HCT116 (cell line): ENCODE measurements at regions not wholly inside any gene's neighbourhood (a gene's known extent, or its start where the extent isn't known, plus 50 kb on each side); places are given as distances from the start of the nearest gene placed in this dataset.

Source experiments
- ATAC-seq: fragments of 200-7000 bp; cut with Tn5 transposase; 2 replicates; pipeline ENCODE4 v1.9.1; 2020; ENCODE audit warnings: mild to moderate bottlenecking, moderate library complexity
- BruUV-seq: library from RNA; stranded (reverse); fragments of 400-500 nt; replicated peaks from 2 replicates; lab custom pipeline; 2021; lab: Mats Ljungman, UMichigan
- CTCF ChIA-PET: fragments of 300-600 bp; sonication (Branson Sonifier 250); formaldehyde crosslinking; loops from one replicate; lab custom pipeline; 2021; ENCODE audit warnings: antibody characterized with exemption; lab: Charles Lee
- POLR2A ChIA-PET: fragments of 300-600, 350-600 bp; sonication (Branson Sonifier 250); formaldehyde crosslinking; loops from one replicate; lab custom pipeline; 2021; ENCODE audit warnings: antibody characterized with exemption; lab: Charles Lee
- RAD21 ChIA-PET, 2 experiments: fragments of 300-600 bp; sonication (Branson Sonifier 250); formaldehyde crosslinking; loops; one replicate each; lab custom pipeline; 2023; ENCODE audit warnings: low total read pairs in 2 of 2; ENCODE audit not compliant: uncharacterized antibody in 2 of 2, unreplicated experiment in 2 of 2, low non-redundant PET in 1 of 2; lab: Charles Lee
- DNase-seq: peaks from one replicate; pipeline ENCODE4 v3.0.0-alpha.2; 2010; ENCODE audit warnings: low read depth, low spot score
- H2AFZ ChIP-seq: fragments of 200-600 bp; shearing (Covaris generic), sonication (generic); 2 replicates; pipeline ENCODE4 v1.6.1; 2017; ENCODE audit warnings: low read depth, mixed run types, mixed read lengths, antibody characterized with exemption, low read length; ENCODE audit not compliant: poor library complexity, severe bottlenecking
- H3K27ac ChIP-seq: 2 replicates; pipeline ENCODE4 v1.5.1; 2012; ENCODE audit warnings: low read depth, low read length
- H3K27me3 ChIP-seq: fragments of 200-600 bp; sonication (generic); 2 replicates; pipeline ENCODE4 v1.6.1; 2016; ENCODE audit warnings: mixed run types, low read length, mixed read lengths; ENCODE audit not compliant: insufficient read depth
- H3K36me3 ChIP-seq, 2 experiments: fragments of 200-500 bp in 1 of 2; fragments of 200-600 bp in 1 of 2; sonication (Bioruptor generic) in 1 of 2; sonication (generic) in 1 of 2; 2 replicates each; pipeline versions ENCODE4 v1.5.1 to v1.6.1; 2014 to 2016; ENCODE audit warnings: low read length in 2 of 2, inconsistent platforms in 1 of 2, mixed read lengths in 1 of 2, mixed run types in 1 of 2; ENCODE audit not compliant: insufficient read depth in 2 of 2, control insufficient read depth in 1 of 2
- H3K4me1 ChIP-seq, 2 experiments: fragments of 200-600 bp in 1 of 2; sonication (generic) in 1 of 2; 2 replicates each; pipeline versions ENCODE4 v1.5.1 to v1.6.1; 2012 to 2017; ENCODE audit warnings: low read length in 2 of 2, inconsistent platforms in 1 of 2, mild to moderate bottlenecking in 1 of 2, mixed read lengths in 1 of 2, mixed run types in 1 of 2, moderate library complexity in 1 of 2; ENCODE audit not compliant: insufficient read depth in 2 of 2, control insufficient read depth in 1 of 2
- H3K4me2 ChIP-seq: fragments of 200-600 bp; sonication (generic); 2 replicates; pipeline ENCODE4 v1.6.1; 2017; ENCODE audit warnings: mixed run types, low read length, mixed read lengths
- H3K4me3 ChIP-seq, 2 experiments: fragments of 200-600 bp in 1 of 2; sonication (generic) in 1 of 2; replicated peaks in 1 of 2; 2 replicates each; pipeline ENCODE4 v1.5.1; 2011 to 2016; ENCODE audit warnings: low read length in 2 of 2, control low read depth in 1 of 2, low read depth in 1 of 2, mild to moderate bottlenecking in 1 of 2, mixed read lengths in 1 of 2, mixed run types in 1 of 2
- H3K79me2 ChIP-seq: fragments of 200-600 bp; sonication (generic); 2 replicates; pipeline ENCODE4 v1.6.1; 2017; ENCODE audit warnings: mild to moderate bottlenecking, mixed run types, low read length, moderate library complexity, mixed read lengths; ENCODE audit not compliant: insufficient read depth
- H3K9ac ChIP-seq: fragments of 200-600 bp; sonication (generic); 2 replicates; pipeline ENCODE4 v1.6.1; 2016; ENCODE audit warnings: low read length, mixed read lengths
- H3K9me2 ChIP-seq: fragments of 200-600 bp; sonication (generic), shearing (Covaris generic); 2 replicates; pipeline ENCODE4 v1.6.1; 2017; ENCODE audit warnings: mixed run types, mild to moderate bottlenecking, moderate library complexity; ENCODE audit not compliant: insufficient read depth
- H3K9me3 ChIP-seq, 2 experiments: fragments of 200-500 bp in 1 of 2; fragments of 200-600 bp in 1 of 2; sonication (Bioruptor generic) in 1 of 2; sonication (generic) in 1 of 2; 2 replicates each; pipeline ENCODE4 v1.6.1; 2014 to 2017; ENCODE audit warnings: low read length in 2 of 2, mixed read lengths in 2 of 2, inconsistent platforms in 1 of 2, low read depth in 1 of 2, mild to moderate bottlenecking in 1 of 2, mixed run types in 1 of 2, moderate library complexity in 1 of 2; ENCODE audit not compliant: control insufficient read depth in 1 of 2, insufficient read depth in 1 of 2
- H4K20me1 ChIP-seq: fragments of 200-600 bp; sonication (generic), shearing (Covaris generic); 2 replicates; pipeline ENCODE4 v1.6.1; 2017; ENCODE audit warnings: mixed run types, mild to moderate bottlenecking, moderate library complexity; ENCODE audit not compliant: insufficient read depth
- CBX3 ChIP-seq: IDR thresholded peaks from 2 replicates; pipeline ENCODE4 v1.6.1; 2012; ENCODE audit warnings: low read depth
- CEBPB ChIP-seq: IDR thresholded peaks from 2 replicates; pipeline ENCODE4 v1.6.1; 2012; ENCODE audit warnings: low read depth
- EGR1 ChIP-seq: IDR thresholded peaks from 2 replicates; pipeline ENCODE4 v1.6.1; 2012; ENCODE audit warnings: low read depth
- ELF1 ChIP-seq: IDR thresholded peaks from 2 replicates; pipeline ENCODE4 v1.6.1; 2012; ENCODE audit warnings: low read depth, borderline replicate concordance
- EZH2 ChIP-seq: fragments of 200-600 bp; sonication (generic); IDR thresholded peaks from 2 replicates; pipeline ENCODE4 v1.6.1; 2017; ENCODE audit warnings: antibody characterized with exemption, mixed run types
- JUND ChIP-seq: IDR thresholded peaks from 2 replicates; pipeline ENCODE4 v1.6.1; 2012
- POLR2A ChIP-seq: IDR thresholded peaks from 2 replicates; pipeline ENCODE4 v1.7.0; 2011; ENCODE audit warnings: borderline replicate concordance; ENCODE audit not compliant: insufficient read depth, insufficient read length; ENCODE audit errors: extremely low read depth
- POLR2AphosphoS5 ChIP-seq: IDR thresholded peaks from 2 replicates; pipeline ENCODE4 v1.6.1; 2011; ENCODE audit warnings: mild to moderate bottlenecking, low read depth, low read length, moderate library complexity
- RAD21 ChIP-seq: IDR thresholded peaks from 2 replicates; pipeline ENCODE4 v1.6.1; 2012; ENCODE audit warnings: low read depth, mild to moderate bottlenecking
- SIN3A ChIP-seq: IDR thresholded peaks from 2 replicates; pipeline ENCODE4 v1.6.1; 2012; ENCODE audit warnings: low read depth
- SP1 ChIP-seq: IDR thresholded peaks from 2 replicates; pipeline ENCODE4 v1.6.1; 2012; ENCODE audit warnings: low read depth
- TCF7L2 ChIP-seq: IDR thresholded peaks from 2 replicates; pipeline ENCODE4 v1.7.0; 2011; ENCODE audit warnings: borderline replicate concordance, inconsistent platforms; ENCODE audit not compliant: insufficient read depth, insufficient read length; ENCODE audit errors: extremely low read depth
- YY1 ChIP-seq: IDR thresholded peaks from 2 replicates; pipeline ENCODE4 v1.6.1; 2011; ENCODE audit warnings: low read length, low read depth, moderate library complexity, mild to moderate bottlenecking; ENCODE audit not compliant: insufficient replicate concordance; ENCODE audit errors: extremely low read depth
- ZFX ChIP-seq: fragments of 450-650 bp; IDR thresholded peaks from 2 replicates; pipeline ENCODE4 v1.6.1; 2017
- ZNF274 ChIP-seq: fragments of 200-500 bp; sonication (Bioruptor generic); IDR thresholded peaks from 2 replicates; pipeline ENCODE4 v1.6.1; 2014; ENCODE audit warnings: mild to moderate bottlenecking, low read depth, low read length, inconsistent platforms
- intact Hi-C: fragments of 100-400 bp; cut with micrococcal nuclease; formaldehyde crosslinking; loops from 2 replicates; pipeline ENCODE4 v1.10.0; 2022
- TF ChIP-seq, protein P1 (sequence below): IDR thresholded peaks from 2 replicates; pipeline ENCODE4 v1.6.1; 2012
- TF ChIP-seq, protein P2 (sequence below): IDR thresholded peaks from 2 replicates; pipeline ENCODE4 v1.6.1; 2012
- TF ChIP-seq, protein P3 (sequence below): IDR thresholded peaks from 2 replicates; pipeline ENCODE4 v1.6.1; 2012; ENCODE audit warnings: low read depth
- TF ChIP-seq, protein P4 (sequence below), 3 experiments: fragments of 200-600 bp in 1 of 3; sonication (generic) in 1 of 3; IDR thresholded peaks in 2 of 3; conservative IDR thresholded peaks in 1 of 3; 2 replicates each; pipeline ENCODE4 v1.5.1; 2012 to 2017; ENCODE audit warnings: low read depth in 2 of 3, low read length in 2 of 3, antibody characterized with exemption in 1 of 3, borderline replicate concordance in 1 of 3, control low read depth in 1 of 3, mild to moderate bottlenecking in 1 of 3, mixed read lengths in 1 of 3, mixed run types in 1 of 3, moderate library complexity in 1 of 3; ENCODE audit not compliant: insufficient read depth in 1 of 3

DNA sequence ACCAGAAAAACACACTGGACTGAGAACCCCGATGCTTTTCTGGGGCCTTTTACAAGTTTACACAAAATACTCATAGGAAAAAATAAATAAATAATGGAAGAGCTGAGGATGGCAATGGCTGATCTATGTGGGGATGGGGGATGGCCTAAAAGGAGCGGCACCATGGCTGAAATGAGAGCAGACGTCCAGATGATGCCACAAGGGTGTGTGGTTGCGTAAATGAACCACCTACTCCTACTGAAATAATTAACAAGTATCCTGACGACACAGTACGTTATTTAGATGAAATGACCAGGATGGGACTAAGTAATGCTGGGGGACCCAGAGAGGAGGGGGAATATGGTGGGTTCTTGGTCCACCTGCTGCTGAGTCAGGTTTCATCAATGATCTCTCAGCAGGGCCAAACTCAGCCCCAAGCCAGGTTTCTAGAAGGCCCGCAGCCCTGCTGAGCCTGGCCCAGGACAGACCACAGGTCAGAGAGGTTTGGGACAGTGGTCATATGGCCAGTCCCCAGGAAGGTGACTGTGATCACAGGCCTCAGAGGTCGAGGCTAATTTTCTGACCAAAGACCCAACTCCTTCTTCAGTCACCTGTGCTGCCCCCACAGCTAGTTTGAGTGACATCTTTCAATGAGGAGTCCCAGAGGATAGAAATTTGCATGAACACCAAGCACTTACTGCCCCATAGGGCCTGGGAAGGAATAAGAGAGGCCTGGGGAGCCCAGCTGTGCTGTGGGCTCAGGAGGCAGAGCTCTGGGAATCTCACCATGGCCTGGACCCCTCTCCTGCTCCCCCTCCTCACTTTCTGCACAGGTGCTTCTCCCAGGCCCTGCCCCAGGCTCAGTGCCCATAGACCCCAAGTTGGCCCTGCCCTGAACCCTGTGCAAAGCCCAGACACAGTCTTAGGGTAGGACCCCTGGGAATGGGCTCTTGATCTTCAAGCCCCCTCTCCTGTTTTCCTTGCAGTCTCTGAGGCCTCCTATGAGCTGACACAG lies 76.3 kb upstream of the IGLL5 start:
- CTCF ChIA-PET, result interaction anchor here (1.1 to 4.5 kb wide), 11 partner anchors 9 to 145 kb away, joined by 3 to 31 read pairs (median 6); no protein-coding TSS in a partner anchor
- Histone ChIP-seq H3K9me3 (no peaks in the 10 kb centered on the region), H3K9ac (no peak overlapping the region), H2AFZ (no peak overlapping the region), H4K20me1 (no peaks in the 10 kb centered on the region), H3K27me3 (no peaks in the 10 kb centered on the region), H3K4me2 (no peak overlapping the region), H3K79me2 (no peaks in the 10 kb centered on the region), H3K27ac (no peak overlapping the region), H3K4me3 (no peak overlapping the region), H3K36me3 (no peaks in the 10 kb centered on the region), H3K4me1 (no peaks in the 10 kb centered on the region), H3K9me2 (no peaks in the 10 kb centered on the region)
- intact Hi-C loops, result loop anchor here (2.0 kb wide), 2 partner anchors 73 to 143 kb away; no protein-coding TSS in a partner anchor
- BruUV-seq, result no TSS peak
- DNase-seq (no peak), ATAC-seq (no peak)
- RAD21 ChIA-PET, result interaction anchor here (1.5 to 1.8 kb wide), 3 partner anchors 23 to 73 kb away, joined by 4 to 13 read pairs (median 8); no protein-coding TSS in a partner anchor
- POLR2A ChIA-PET, result no interaction called here
- no peak for TF ChIP-seq ZFX
- TF ChIP-seq CEBPB, result no peak
- TF ChIP-seq YY1, result no peak
- no peak for TF ChIP-seq ELF1
- TF ChIP-seq, protein P1, sequence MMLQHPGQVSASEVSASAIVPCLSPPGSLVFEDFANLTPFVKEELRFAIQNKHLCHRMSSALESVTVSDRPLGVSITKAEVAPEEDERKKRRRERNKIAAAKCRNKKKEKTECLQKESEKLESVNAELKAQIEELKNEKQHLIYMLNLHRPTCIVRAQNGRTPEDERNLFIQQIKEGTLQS, result no peak
- TF ChIP-seq, protein P2, sequence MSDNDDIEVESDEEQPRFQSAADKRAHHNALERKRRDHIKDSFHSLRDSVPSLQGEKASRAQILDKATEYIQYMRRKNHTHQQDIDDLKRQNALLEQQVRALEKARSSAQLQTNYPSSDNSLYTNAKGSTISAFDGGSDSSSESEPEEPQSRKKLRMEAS, result no peak
- TF ChIP-seq CBX3, result no peak
- no peak for TF ChIP-seq POLR2A
- TF ChIP-seq EGR1, result no peak
- TF ChIP-seq EZH2, result no peak
- TF ChIP-seq RAD21, result no peak
- TF ChIP-seq, protein P3, sequence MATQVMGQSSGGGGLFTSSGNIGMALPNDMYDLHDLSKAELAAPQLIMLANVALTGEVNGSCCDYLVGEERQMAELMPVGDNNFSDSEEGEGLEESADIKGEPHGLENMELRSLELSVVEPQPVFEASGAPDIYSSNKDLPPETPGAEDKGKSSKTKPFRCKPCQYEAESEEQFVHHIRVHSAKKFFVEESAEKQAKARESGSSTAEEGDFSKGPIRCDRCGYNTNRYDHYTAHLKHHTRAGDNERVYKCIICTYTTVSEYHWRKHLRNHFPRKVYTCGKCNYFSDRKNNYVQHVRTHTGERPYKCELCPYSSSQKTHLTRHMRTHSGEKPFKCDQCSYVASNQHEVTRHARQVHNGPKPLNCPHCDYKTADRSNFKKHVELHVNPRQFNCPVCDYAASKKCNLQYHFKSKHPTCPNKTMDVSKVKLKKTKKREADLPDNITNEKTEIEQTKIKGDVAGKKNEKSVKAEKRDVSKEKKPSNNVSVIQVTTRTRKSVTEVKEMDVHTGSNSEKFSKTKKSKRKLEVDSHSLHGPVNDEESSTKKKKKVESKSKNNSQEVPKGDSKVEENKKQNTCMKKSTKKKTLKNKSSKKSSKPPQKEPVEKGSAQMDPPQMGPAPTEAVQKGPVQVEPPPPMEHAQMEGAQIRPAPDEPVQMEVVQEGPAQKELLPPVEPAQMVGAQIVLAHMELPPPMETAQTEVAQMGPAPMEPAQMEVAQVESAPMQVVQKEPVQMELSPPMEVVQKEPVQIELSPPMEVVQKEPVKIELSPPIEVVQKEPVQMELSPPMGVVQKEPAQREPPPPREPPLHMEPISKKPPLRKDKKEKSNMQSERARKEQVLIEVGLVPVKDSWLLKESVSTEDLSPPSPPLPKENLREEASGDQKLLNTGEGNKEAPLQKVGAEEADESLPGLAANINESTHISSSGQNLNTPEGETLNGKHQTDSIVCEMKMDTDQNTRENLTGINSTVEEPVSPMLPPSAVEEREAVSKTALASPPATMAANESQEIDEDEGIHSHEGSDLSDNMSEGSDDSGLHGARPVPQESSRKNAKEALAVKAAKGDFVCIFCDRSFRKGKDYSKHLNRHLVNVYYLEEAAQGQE, result no peak
- TF ChIP-seq POLR2AphosphoS5, result no peak
- no peak for TF ChIP-seq TCF7L2
- TF ChIP-seq, protein P4, sequence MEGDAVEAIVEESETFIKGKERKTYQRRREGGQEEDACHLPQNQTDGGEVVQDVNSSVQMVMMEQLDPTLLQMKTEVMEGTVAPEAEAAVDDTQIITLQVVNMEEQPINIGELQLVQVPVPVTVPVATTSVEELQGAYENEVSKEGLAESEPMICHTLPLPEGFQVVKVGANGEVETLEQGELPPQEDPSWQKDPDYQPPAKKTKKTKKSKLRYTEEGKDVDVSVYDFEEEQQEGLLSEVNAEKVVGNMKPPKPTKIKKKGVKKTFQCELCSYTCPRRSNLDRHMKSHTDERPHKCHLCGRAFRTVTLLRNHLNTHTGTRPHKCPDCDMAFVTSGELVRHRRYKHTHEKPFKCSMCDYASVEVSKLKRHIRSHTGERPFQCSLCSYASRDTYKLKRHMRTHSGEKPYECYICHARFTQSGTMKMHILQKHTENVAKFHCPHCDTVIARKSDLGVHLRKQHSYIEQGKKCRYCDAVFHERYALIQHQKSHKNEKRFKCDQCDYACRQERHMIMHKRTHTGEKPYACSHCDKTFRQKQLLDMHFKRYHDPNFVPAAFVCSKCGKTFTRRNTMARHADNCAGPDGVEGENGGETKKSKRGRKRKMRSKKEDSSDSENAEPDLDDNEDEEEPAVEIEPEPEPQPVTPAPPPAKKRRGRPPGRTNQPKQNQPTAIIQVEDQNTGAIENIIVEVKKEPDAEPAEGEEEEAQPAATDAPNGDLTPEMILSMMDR (IDR thresholded peaks at IDR 0.05 in 2 of 3, conservative IDR thresholded peaks at IDR 0.05 in 1 of 3; ENCODE audit: borderline replicate concordance in 1 of 3, insufficient read depth in 1 of 3, low read depth in 2 of 3, low read length in 2 of 3), result no peak
- no peak for TF ChIP-seq JUND
- no peak for TF ChIP-seq SP1
- TF ChIP-seq SIN3A, result no peak
- TF ChIP-seq ZNF274, result no peak
